GM21717 (cell line): ENCODE measurements at regions not wholly inside any gene's neighbourhood (a gene's known extent, or its start where the extent isn't known, plus 50 kb on each side); places are given as distances from the start of the nearest gene placed in this dataset.
"Not testable (repeated sequence)": the region's sequence is repeated elsewhere in the genome, so short reads cannot be mapped to it uniquely, and the experiment has no call there.

ENCODE experiments used
- ATAC-seq: cut with Tn5 transposase; IDR thresholded peaks from one replicate; pipeline ENCODE4 v1.9.1; 2021; ENCODE audit warnings: mild to moderate bottlenecking, moderate library complexity; ENCODE audit not compliant: unreplicated experiment

DNA sequence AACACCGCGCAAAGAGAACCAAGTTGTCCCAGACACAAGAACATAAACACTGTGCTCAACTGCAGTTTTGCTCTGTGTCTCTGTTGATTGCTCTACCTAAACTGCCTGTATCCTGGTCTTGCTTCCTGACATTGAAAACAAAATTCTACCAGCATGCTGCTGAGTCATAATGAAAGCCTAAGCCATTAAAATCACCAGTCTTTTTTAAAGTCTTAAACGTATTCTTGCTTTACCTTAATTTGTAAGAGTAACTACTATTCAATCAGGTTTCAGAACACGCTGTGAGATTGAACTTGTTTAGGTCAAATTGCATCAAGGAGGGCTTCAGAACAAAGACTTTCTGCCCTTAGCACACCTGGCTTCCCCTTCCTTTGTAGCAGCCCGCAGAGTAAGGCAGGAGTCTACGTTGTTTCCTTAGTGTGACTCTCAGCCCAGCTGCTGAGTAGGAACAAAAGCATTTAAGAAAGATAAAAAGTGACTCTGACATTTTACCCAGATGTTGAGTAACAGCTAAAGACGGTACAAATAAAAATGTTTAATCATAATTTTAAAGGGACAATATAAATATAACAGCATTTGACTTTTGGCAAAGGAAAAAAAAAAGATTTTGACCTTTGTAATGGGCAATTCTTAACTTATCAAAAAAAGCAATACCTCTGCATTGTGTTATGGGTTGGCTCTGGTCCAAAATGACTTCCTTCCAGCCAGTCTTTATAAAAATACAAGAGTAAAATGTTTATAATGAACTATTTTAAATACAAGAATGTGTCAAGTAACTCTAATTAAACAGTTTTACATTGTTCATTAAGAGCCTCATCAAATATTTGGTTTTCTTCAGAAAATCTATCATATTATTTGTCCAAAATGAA, 186.9 kb upstream of the ADGRL4 start:
- peak; percentile 59 for ATAC-seq

GRCh38 chr1:79190074-79190473, 183.5 kb upstream of the ADGRL4 start:
- peak; percentile 58 for ATAC-seq

DNA sequence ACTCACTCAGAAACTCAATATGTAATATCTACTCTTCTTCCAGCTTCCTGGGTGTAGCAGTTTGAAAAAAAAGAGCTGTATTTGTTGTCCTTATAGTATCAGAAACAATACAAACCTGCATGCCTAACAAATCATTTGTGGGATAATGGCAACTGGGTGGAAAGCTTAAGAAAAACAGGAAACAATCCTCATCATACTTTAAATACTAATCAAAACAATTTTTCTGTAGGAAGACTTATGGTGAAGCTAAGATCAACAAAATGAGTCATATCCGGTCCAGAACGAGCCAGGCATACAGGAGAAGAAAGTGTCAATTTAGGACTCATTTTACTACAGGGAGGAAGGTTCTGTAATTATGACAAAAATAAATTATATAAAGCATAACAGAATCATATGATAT, 181.8 kb upstream of the ADGRL4 start:
- ATAC-seq, result no peak

- ATAC-seq, result no peak
Measured at GRCh38 chr1:79186260-79186659, 179.7 kb upstream of the ADGRL4 start.

DNA sequence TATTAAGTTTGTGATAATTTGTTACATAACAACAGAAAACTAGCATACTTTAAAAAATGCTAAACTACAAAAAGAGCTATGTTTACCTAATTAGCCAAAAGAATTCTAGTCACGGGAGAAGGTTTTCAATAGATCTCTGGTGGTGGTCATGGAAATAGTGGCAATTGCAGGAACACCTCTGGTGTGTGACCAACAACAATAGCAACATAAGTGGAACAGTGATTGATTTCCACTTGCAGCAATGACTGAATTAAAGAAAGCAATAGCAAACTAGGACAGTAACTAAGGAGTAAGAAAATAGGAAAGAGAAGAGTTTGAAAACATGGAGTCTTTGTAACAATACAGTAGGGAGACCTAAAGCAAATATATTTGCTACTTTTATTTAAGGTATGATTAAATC, 171.3 kb upstream of the ADGRL4 start:
- ATAC-seq, result no peak

GRCh38 chr1:79161077-79161476, 154.5 kb upstream of the ADGRL4 start:
- ATAC-seq, result no peak

- ATAC-seq, result no peak
Measured at GRCh38 chr1:79155991-79156390, 149.5 kb upstream of the ADGRL4 start.

DNA sequence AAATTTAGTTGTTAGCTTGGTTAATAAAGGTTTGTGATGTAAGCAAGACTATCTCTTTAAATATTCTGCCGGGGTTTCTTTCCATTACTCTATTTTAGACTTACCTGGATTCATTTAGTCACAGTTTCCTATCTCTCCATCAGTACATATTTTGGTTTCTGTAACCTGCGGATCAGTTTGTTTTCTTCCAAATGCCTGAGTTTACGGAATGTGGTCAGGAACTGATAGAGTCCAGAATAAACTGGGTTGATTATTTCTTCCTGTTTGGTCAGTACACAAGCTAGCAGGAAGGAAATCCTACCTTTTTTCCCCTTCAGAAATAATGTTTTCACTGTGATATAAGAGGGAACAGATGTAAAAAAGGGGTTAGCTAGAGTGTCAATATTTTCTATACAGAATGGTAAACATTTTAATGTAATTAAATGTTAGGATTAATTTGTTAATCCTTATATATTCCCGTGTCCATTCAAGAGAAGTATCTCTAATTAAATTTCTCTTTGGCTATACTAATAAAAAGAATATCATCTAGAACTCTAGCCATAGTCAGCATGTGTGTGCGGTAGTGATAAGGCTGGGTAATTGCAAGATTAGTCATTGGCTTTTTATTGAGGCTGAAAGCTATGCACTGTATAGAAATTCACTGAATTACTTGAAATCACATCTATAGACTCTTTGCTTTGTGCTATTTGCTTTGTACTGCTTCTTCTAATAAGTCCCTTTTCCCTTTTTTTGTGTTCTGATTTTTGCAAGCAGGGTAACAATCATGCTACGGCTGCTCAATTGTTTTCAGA, 144.7 kb upstream of the ADGRL4 start:
- no peak for ATAC-seq

- ATAC-seq, result no peak
Measured at GRCh38 chr1:79150576-79150975, 144.0 kb upstream of the ADGRL4 start.

DNA sequence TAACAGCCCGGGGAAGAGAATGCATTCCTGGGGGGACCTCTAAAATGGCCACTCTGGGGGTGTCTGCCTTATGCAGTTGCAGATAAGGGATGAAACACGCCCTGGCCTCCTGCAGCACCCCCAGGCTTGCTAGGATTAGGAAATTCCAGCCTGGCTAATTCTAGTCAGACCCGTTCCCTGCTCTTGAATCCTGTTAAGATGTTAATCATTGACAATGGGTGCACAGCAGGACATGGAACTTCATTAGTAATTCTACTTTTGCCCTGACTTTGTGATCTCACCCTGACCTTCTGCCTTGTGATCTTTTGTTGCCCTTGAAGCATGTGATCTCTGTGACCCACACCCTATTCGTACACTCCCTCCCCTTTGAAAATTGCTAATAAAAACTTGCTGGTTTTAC, 131.7 kb upstream of the ADGRL4 start:
- not testable (repeated sequence) for ATAC-seq

DNA sequence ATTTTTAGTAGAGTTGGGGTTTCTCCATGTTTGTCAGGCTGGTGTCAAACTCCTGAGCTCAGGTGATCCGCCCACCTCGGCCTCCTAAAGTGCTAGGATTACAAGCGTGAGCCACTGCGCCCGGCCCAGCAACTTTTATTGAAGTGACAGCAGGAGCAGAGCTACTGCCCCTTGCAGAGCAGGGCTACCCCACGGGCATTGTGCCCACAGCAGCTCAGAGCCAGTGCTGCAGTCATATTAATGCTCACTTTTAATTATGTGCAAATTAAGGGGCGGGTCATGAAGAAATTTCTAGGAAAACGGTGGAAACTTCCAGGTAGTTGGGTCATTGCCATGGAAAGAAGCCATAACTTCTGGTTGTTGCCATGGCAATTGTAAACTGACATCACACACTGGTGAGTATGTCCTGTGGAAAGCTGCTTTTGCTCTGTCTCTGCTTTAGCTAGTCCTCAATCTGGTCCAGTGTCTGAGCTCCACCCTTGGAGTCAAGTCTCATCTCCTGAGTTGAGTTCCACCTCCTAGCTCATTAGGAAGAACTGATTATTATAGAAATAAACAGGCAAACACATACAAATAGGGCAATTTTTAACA, 127.3 kb upstream of the ADGRL4 start:
- ATAC-seq, result no peak

DNA sequence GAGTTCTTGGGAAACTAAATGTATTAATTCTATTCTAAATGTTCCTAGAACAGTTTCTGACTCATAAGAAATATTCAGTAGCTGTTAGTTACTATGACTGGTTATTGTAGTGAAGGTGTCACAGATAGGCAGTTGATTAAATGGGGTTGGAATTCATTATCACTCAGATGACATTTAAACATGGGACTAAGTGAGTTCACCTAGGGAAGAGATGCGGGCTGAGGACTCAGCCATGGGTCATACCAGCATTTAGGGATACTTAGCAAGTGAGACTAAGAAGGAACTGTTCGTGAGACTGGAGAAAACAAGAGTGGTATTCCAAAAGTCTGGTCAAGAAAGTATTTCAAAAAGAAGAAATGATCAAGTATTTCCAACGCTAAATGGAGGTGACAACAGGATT, 125.1 kb upstream of the ADGRL4 start:
- no peak for ATAC-seq

- no peak for ATAC-seq
Measured at GRCh38 chr1:79129914-79130313, 123.4 kb upstream of the ADGRL4 start.

GRCh38 chr1:79128722-79129121, 122.2 kb upstream of the ADGRL4 start:
- no peak for ATAC-seq

- ATAC-seq, result no peak
Measured at GRCh38 chr1:79124756-79125155, 118.2 kb upstream of the ADGRL4 start.

DNA sequence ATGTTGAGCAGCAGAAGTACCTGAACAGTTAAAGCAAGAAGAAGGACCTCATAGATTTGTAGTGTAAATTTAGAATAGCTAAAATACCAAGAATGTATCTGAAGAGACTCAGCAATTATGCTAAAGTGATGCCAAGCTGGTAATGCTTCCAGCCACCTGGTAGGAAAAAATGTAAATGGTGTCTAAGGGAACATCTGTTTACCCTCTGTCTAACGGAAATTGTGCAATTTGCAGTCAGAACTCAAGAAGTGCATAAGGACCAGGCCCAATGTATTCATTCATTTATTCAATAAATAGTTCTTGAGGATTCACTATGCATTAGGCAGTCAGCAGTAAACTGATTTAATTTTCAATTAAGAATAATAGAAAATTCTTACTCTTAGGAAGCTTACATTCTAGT, 116.0 kb upstream of the ADGRL4 start:
- ATAC-seq, result no peak

DNA sequence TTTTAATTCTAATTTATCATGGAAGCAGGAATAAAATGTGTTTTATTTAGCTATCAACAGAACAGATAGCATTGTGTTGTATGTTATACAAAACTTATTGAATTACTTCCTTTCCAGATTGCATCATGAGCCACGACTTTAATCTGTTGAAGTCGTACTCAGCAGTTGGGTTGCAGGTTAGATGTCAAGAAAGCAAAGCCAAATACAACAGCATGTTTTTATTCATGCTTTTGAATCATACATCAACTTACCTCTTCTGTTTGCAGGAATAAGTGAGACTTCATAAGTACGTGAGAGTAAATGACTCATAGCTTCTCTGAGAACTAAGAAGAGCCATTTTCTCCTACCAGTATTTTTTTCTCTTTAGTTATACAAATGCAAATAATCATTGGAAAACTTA, 110.8 kb upstream of the ADGRL4 start:
- no peak for ATAC-seq

- no peak for ATAC-seq
Measured at GRCh38 chr1:79113836-79114235, 107.3 kb upstream of the ADGRL4 start.

GRCh38 chr1:79110749-79111148, 104.2 kb upstream of the ADGRL4 start:
- no peak for ATAC-seq

DNA sequence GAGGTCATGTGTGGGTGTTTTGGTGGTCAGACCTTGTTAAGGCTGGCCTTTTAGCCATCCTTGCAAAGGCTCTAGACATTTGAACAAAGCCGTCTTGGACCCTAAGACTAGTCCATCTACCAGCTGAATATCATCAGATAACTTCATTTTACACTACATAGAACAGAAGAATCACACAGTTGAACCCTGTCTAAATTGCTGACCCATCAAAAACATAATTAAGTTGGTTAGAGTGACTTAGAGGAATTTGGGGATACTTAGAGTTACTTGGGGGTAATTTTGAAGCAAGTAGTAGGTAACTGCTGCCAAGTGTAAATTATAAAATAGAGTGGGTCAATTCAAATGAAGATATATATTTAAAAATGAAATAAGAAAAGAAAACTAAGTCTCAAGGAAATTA, 102.9 kb upstream of the ADGRL4 start:
- no peak for ATAC-seq

- no peak for ATAC-seq
Measured at GRCh38 chr1:79105500-79105899, 99.0 kb upstream of the ADGRL4 start.

GRCh38 chr1:79104617-79105016, 98.1 kb upstream of the ADGRL4 start:
- no peak for ATAC-seq
